GM12872 (cell line): ENCODE measurements at regions not wholly inside any gene's neighbourhood (a gene's known extent, or its start where the extent isn't known, plus 50 kb on each side); places are given as distances from the start of the nearest gene placed in this dataset.

Experiments
- TF ChIP-seq, protein P1 (sequence below): IDR thresholded peaks from 3 replicates; pipeline ENCODE4 v1.5.1; 2011; ENCODE audit warnings: low read depth, mild to moderate bottlenecking, low read length, moderate library complexity; ENCODE audit not compliant: insufficient read depth

DNA sequence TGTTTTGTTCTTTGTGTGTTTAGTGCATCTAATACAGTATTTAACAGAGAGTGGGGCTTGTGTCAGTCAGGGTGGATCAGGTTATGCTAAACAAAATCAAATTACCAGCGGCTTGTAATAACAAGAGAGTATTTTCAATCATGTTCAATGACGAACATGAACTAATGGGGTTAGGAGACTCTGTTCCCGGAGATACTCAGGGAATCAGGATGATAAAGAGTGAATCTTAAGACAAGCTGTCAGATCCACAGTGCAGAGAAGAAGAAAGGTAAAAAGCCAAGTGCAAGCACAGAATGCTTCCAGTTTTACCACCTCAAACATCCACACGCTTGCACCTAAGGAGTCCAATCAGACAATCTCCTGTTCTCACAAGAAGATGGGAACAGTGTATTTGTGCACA, 1331.5 kb upstream of the TMEM132C start:
- TF ChIP-seq, protein P1, sequence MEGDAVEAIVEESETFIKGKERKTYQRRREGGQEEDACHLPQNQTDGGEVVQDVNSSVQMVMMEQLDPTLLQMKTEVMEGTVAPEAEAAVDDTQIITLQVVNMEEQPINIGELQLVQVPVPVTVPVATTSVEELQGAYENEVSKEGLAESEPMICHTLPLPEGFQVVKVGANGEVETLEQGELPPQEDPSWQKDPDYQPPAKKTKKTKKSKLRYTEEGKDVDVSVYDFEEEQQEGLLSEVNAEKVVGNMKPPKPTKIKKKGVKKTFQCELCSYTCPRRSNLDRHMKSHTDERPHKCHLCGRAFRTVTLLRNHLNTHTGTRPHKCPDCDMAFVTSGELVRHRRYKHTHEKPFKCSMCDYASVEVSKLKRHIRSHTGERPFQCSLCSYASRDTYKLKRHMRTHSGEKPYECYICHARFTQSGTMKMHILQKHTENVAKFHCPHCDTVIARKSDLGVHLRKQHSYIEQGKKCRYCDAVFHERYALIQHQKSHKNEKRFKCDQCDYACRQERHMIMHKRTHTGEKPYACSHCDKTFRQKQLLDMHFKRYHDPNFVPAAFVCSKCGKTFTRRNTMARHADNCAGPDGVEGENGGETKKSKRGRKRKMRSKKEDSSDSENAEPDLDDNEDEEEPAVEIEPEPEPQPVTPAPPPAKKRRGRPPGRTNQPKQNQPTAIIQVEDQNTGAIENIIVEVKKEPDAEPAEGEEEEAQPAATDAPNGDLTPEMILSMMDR: no peak

DNA sequence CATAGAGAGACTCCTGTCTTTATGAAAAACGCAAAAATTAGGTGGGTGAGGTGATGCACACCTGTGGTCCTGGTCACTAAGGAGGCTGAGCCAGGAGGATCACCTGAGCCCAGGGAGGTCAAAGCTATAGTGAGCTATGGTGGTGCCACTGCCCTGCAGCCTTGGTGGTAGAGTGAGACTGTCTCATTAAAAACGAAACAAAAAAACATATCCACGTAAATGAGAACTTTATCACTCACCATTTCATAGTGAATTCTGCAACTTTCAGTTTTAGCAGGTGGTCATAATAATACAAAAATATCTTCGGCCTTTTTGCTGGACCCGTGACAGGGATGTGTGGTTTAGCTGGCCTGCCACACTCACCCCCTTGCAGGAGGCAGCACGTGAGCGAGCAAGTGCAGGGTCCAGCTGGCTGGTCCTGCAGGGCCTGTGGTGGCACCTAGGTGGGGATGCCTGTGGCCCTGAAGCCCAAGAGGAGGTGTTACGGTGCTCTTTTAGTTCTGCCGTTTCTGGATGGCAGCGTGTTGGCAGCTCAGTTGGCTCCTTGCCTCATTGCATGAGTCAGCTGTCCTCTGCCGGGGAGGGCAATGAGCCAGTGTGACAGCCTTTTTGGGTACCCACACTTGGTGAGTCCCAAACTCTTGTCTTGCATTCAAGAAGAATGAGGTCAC, 1330.7 kb upstream of the TMEM132C start:
- TF ChIP-seq, protein P1: no peak

DNA sequence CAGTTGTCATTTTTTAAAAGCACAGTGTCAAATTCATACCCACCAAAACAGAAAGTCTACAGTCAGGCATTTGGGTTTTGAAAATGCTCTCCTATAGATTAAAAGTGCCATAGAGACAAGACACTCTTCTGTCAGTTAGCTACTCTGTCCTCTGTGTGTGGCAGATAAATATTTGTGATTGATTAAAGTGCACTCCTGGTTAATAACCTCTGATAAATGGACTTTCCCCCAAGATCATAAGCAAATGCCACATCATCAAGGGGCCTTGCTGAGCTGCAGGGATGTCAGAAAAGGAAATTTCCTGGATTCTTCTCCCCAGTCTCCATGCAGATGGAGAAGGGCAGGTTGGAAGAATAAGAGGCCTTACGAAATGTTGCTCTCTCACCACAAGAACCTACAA, 1329.5 kb upstream of the TMEM132C start:
- TF ChIP-seq, protein P1: no peak

DNA sequence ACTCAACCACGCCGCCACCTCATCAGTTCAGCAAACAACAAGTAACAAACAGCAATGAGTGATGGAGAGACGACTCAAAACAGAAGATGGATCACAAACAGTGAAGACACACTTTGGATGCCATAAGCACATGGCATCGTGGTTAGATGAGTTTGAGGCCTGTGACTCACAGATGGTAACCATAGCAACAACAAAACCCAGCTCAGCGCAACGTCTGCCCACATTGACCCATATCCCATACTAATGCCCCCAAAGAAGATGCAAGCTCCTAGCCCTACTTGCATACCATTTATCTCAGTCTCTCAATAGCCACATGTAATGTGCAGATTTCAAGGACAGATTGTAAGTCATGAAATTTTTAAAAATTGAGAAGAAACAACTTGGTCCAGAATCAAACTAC, 1322.3 kb upstream of the TMEM132C start:
- TF ChIP-seq, protein P1: no peak

DNA sequence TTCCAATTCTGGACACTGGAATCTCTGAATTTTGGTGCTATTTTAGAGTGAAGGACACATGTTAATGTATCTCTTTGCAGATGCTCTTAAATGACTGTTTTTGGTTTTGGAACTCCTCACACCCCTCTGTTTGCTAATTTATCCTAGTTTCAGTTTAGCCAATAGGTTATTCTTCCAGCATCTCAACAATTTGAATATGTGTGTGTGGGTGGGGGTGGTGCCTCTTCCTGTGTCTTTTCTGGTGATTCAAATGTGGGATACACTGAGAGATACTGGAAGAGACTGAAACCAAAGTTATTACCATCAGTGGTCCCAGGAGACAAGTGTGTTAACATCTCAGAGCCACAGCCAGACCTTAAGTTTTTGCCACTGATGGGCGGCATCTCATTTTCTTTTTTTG, 1317.4 kb upstream of the TMEM132C start:
- TF ChIP-seq, protein P1: no peak

DNA sequence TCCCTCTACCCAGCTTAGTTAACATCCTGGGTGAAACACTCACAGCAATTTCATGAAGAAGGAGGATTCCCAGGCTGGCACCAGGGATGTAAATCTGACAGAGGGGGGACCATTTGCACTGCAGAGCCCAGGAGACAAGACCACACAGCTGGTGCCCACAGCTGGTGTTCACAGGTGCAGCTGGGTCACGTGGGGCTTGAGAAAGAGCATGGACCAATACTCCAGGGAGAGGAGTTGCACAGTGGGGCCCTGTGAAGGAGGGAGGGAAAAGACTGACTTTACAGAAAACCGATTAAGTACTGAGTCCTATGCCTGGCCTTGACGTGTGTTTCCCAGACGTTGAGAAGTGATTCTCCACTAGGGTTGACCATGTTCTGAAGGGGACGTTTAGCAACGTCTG, 1316.7 kb upstream of the TMEM132C start:
- TF ChIP-seq, protein P1: no peak

DNA sequence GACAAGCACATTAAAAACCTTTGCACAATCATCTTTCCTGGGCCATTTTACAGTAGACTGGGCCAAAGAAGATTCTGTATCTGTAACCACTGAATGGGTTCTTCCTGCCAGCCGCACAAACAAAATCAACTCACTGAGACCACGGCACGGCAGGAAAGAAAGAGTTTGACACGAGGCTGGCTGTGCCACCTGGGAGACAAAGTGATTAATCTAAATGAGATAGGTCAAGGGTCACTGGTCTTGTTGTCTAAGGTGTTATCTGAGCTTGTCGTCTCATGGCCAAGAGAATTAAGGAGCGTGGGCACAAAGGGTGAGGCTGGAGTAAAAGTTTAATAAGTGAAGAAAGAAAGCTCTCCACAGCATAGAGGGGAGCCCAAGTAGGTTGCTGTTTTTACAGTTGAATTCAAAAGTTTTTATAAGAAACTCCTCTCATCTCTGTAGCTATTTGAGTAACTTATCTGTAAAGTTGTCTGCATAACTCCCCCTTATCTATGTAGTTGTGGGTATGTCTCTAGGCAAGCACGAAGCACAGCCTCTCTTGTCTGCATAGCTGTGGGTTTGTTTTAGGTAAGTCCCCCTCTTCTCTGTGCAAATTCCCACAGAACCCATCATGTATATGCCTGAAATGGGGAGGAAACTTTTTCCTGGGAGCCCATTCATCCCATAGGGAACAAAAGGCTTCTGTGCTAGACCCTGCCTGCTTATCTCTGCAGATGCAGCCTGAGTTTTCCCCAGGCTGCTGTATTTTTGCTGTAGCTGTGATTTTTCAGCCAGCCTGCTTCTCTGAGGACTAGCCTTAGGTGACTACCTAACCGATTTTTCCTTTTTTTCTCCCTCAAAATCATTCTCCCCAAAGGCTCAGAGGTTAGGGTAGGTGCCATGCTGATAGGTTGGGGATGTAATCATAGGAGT, 1314.6 kb upstream of the TMEM132C start:
- TF ChIP-seq, protein P1: no peak
